ENCODE measurements at regions not wholly inside any gene's neighbourhood (a gene's known extent, or its start where the extent isn't known, plus 50 kb on each side); places are given as distances from the start of the nearest gene placed in this dataset.

DNA sequence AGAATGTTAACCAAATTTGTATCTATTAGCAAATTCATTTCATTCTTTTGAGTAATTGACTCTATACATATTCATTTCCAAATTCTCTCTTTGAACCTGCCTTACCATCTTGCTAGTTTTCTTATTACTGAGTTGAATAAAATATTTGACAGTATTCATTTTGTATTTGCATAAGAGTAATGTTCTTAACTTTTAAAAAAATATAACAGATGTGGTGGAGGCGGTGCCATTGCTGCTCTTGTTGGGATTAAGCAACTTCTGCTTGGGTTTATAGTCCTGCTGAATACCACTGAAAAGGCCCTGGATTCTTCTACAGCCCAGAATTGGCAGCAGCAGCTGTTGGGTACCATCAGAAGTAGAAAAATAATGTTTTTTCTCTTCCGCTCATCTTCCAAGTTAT, 148.9 kb upstream of the PEX5L start:
- no peak for DNase-seq (ENCODE audit: low read depth, low spot score)

DNA sequence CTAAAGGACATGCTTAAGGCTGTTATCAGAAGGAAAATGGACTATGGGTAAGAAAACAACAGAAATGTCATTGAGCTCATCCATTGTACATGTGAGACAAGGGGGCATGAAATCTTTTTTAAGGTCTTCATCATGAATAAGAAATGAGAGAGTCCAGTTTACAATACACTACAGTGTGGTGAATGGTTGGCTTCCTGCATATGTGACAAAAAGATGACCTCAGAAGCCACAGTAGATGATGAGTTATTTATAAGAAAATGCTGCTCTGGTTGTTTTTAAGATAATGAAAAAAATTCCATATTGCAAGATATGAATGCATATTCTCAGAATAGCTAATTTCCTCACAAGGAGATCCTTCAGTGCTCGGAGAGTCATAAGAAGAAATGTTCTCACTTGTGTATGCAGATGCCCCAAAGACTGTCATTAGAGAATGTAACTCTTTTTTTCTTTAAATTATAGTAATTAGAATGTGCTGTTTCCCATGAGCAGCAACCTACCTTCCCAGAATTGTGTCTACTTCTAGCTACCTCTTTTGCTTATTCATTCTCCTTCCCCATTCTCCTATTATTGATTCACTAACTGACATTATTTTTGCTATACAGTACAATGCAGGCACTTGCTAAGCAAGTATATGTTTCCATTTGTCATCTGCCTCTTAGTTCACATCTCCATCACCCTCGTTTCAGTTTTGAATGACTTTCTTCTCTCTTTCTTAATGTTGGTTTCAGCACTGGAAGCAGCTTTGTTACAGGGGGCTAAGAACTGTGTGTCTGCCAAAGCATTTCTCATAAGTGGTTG, 152.0 kb upstream of the PEX5L start:
- DNase-seq (ENCODE audit: low read depth, low spot score) = no peak

DNA sequence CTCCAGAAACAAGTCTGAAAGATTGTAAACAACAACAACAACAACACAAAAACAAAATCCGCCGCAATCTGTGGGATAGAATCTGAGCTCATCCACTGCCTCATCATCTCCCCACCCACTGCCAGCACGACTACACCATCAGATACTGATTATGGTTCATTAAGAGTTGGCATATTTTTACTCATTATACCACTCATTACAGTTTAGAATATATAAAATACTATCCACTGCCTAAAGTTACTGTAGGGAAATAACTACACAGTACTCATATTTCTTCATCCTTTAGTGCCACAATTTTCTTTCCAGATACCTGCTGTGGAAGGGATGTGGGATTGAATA, 152.5 kb upstream of the PEX5L start:
- no peak for DNase-seq (ENCODE audit: low read depth, low spot score)

DNA sequence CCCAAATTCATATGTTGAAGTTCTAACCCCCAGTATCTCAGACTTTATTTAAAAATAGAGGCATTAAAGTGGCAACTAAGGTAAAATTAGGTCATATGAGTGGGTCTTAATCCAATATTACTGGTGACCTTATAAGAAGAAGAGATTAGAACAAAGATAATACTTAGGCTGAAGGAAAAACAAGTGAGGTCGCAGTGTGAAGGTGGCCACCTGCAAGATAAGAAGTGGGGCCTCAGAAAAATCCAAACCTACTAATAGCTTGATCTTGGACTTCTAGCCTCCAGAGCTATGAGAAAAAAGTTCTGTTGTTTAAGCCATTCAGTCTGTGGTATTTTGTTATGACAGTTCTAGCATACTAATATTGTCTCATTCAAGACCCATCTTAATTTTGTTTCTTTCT, 159.9 kb upstream of the PEX5L start:
- DNase-seq (ENCODE audit: low read depth, low spot score) = no peak

DNA sequence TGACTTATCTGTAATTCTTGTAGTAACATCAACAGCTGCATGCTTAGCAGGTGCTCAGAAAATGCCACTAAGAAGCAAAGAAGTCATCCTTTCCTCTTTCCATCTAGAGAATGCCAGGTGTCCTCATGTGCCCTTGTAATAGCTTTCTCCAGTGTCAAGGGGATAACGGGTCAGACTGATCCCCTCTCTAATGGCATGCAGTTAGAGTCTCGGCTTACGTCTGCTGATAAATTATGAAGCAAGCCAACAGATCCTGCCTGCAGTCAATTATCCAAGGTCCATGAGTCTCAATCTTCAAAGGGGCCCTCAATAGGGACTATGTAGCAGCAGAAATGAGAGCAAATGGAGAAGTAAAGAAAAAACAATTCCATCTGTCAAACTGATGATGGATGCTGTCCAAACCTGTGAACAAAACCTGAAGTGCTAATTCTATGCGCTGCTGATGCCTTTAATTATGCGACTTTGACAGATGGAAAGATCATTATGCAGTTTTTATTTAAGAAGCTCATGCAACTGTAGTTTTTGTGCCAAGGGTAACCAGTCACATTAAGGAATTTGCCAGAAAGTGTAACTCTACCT, 162.8 kb upstream of the PEX5L start:
- no peak for DNase-seq (ENCODE audit: low read depth, low spot score)

DNA sequence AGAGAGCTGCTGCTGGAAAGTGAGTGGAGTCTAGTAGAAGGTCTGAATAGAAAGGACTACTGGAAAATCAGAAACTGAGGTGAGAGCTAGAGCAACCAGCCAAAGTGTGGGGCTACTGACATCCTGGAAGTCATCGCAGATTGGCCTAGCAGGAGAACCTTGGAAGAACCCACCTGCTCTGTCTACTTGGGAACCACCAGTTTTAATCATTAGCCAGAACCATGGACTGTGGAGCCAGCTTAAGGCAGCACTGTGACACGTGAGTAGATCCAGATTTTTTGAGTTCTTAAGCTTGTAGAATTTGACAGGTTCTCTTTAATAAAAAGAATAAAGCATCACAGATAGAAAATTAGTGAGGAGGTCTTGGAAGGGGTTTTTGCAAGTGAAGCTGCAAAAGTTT, 179.1 kb upstream of the PEX5L start:
- no peak for DNase-seq (ENCODE audit: low read depth, low spot score)

DNA sequence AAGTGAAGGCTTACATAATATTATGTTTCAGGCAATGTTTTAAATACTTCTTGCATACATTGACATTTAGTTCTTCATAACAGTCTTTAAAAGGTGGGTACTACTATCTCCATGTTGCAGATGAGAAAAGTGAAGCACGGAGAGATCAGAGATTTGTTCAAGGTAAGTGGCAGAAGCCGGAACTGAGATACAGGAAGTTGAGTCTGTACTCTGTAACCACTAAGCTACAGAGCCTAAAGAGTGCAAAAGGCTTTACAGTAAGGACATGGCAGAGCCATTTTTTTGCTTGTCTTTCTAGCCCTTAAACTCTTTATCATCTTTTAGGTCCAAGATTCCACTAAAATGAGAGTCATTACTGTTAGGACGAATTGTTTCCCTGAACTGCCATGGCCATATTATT, 186.5 kb upstream of the PEX5L start:
- no peak for DNase-seq (ENCODE audit: low read depth, low spot score)

DNA sequence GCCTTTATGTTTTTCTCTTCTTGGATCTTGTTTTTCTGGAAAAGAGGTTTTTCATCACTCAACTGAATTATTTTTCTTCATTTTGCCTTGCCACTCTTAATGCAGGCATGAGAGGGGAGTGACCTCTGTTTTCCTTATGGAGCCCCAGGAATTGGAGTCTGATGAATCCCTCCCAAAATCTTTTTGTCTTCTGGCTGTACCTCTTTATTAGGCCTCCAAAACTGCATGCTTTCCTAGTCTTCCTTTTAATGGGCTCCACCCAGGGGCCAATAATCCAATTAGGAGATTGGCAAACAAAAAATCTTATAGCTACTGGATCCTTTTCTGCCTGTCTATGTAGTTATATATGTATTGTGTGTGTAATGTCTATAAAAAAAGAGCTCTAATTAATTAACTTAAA, 192.4 kb upstream of the PEX5L start:
- DNase-seq (ENCODE audit: low read depth, low spot score) = no peak

DNA sequence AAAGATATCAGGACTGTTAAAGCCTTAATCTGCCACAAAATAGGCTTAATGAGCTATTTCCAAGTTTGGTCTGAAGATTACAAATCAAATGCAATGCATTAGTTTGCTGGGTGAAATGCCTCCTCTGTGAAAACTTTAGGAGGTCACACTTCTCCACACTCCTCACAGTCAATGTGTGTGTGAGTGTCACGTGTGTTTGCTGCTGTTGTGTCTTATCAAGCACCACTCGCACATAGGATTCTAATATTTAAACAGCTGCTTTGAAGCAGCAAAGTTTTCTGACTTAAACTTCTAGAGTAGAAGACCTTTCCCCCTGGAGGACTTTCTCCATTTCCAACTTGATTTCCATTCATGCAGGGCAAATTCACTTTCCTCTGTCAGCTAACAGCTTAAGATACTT, 203.2 kb upstream of the PEX5L start:
- no peak for DNase-seq (ENCODE audit: low read depth, low spot score)

DNA sequence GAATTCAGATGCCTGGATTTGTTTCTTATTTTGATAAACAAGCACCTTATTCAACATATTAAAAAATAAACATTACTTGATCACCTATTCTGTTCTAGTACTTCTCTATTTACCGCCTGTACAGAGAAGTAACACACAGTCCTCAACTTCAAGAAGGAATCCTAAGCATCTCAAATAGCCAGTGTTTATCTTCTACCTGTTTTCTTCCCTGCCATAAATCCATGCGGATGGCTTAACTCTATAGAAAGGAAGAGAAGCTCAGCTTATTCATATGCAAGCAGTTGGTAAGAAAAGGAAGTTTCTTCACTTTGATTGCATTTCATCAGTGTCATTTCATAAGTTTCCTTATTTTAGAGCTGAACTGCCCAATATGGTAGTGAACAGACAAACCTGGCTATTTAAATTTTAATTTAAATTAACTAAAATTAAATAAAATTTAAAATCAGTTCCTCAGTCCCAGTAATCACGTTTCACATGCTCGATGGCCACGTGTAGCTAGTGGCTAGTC, 210.0 kb upstream of the PEX5L start:
- DNase-seq (ENCODE audit: low read depth, low spot score) = no peak

DNA sequence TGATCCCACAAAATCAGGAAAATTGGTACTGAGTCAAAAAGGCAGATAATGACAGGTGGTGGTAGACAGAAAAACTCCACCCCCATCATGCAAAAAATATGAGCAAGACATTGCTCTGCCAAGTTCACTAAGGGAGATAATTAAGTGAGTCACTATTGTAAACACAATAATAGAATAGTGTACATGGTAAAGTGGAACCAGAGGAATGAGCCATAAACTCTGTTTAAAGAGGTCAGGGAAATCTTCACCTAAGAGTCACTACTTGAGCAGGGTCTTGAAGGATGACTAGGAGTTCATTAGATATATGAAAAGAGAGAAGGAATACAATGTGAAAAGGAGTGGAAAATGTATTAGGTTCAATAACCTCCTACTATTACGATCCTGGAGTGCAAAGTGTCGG, 213.4 kb upstream of the PEX5L start:
- DNase-seq (ENCODE audit: low read depth, low spot score) = no peak

DNA sequence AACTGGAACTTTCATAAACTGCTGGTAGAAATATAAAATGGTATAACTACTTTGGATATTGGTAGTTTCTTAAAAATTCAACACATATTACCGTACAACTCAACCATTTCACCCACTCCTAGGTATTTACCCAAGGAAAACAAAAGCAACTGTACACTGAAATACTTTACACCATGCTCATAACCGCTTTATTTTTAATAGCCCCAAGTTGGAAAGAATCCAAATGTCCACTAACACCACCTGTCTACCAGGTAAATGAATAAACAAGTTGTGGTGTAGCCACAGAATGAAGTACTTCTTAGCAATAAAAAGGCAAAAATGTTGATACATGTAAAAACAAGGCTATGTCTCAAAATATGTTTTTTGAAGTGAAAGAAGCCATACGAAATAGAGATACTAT, 215.9 kb upstream of the PEX5L start:
- DNase-seq (ENCODE audit: low read depth, low spot score) = no peak

DNA sequence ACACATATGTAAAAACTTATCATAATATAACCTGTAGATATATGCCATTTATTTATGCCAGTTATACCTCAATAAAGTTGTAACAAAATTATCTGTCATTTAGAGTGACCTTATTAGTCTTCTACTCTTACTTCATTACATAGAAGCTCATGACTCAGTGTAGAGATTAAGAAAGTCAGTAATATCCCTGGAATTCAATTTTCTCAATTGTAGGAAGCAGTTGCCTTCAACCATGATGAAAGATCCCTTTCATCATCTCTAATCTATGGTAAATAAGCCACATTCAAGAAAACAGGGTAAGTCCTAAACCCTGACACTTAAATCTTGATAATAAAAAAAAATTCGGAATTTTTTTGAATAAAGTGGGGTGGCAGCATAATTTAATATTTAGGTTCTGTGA, 216.5 kb upstream of the PEX5L start:
- no peak for DNase-seq (ENCODE audit: low read depth, low spot score)

DNA sequence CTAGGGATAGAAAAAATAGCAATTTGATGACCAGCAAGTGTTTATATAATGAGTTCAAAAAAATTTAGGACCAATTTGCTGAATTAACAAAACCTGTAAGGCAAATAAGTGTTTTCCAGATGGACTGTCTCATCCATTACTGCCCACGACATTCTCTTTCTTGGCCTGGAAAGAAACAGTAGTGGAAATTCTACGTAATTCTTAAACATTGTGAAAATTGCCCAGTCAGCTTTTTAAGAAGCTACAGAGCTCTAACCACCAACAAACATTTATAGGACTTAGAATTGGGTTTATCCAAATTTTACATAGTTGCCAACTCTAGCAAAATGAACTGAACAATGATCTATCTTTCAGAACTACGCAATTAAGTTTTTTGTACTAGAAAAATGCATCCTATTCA, 227.7 kb upstream of the PEX5L start:
- no peak for DNase-seq (ENCODE audit: low read depth, low spot score)

DNA sequence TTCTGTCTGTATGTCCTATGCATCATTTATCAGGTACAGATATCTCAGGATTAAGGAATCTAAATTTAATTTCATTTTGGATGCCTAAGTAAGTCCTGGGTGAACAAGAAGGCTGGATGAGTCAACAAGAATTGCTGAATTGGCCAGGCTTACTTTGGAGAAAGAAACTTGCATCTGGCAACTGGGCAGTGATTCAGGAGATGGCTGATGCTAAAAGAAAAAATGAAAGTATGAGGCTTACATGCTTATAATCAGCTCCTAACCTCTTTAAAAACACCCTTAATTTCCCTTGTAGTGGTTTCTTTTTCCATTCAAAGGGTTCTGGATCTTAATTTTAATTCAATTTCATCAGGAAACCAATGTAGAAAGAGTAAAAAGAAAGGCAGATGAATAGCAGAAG, 228.8 kb upstream of the PEX5L start:
- DNase-seq (ENCODE audit: low read depth, low spot score) = no peak

DNA sequence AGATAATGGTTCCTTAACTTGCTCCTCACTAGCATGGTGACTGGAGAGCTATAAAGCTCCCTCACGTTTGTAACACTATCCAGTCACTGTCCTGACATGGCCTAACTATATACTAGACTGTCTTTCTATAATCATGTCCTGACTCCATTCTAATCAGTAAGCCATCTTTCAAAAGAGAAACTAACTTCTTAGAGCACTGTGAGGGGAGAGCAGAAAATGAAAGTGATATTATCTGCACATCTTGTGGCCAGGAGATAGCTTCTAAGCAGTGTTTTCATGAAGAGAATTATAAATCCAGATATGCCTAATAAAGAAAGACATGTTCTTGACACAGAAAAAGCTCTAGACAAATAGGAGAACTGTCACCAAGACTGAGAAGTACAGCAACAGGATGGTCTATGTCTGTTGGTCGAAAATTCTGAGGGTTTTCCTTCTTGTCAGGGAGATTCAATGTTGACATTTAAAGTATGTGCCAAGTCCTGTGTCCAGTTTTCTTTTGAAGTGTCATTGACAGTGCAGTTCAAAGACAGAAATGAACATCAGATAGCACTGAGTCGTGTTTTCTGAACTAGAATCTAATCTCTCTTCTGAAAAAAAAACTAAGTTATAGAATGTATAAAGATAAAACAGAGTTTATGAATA, 230.6 kb upstream of the PEX5L start:
- no peak for DNase-seq (ENCODE audit: low read depth, low spot score)

DNA sequence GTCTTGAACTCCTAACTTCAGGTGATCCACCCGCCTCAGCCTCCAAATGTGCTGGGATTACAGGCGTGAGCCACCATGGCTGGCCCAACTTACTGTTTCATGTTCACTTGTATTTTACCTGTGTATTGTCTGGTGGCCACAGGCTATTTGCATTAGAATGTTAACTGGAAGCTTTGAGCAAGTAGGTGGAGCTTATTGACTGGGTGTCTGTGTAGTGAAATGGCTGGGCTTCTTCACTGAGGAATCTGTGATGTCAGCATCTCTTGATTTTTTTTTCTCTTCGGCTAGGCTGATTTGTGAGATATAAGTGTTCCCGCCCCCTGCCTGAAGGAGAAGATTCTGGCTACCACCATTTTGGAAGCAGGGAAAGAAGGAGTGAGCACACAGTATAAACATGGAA, 237.8 kb upstream of the PEX5L start:
- peak; percentile 49 for DNase-seq (ENCODE audit: low read depth, low spot score)

DNA sequence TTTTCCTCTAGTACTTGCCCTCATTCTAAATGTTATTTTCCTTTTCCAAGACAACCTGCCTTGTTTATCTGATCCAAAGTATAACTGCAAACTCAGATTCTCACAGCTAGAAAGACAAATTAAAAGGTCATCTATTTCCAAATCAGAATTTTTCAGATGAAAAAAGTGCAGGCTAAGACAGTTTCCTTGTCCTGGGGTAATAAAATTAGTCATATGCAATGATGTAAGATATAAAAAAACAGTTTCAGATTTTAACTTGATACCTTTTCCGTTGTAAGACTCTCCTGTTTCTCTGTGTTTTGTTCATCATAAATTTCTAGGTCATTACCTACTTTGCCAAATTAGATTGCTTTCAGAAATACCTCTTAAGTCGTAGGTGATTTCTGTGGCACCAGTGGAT, 238.4 kb upstream of the PEX5L start:
- DNase-seq (ENCODE audit: low read depth, low spot score) = no peak

DNA sequence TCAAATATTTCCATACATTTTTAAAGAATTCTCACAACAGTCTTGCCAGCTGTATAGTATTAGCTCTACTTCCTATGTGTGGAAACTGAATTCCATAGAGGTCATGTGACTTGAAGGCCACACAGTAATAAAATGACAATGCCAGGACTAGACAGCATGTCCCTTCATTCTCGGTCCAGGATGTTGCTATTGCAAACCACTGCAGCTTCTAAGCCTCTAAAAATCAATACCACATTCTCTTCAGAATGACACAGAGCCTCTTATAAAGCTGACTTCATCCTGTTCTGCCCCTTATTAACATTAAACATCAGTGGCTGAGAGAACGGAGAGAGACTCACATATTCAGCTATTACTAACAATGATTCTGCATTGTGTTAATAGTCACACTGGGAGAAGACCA, 240.3 kb upstream of the PEX5L start:
- no peak for DNase-seq (ENCODE audit: low read depth, low spot score)

DNA sequence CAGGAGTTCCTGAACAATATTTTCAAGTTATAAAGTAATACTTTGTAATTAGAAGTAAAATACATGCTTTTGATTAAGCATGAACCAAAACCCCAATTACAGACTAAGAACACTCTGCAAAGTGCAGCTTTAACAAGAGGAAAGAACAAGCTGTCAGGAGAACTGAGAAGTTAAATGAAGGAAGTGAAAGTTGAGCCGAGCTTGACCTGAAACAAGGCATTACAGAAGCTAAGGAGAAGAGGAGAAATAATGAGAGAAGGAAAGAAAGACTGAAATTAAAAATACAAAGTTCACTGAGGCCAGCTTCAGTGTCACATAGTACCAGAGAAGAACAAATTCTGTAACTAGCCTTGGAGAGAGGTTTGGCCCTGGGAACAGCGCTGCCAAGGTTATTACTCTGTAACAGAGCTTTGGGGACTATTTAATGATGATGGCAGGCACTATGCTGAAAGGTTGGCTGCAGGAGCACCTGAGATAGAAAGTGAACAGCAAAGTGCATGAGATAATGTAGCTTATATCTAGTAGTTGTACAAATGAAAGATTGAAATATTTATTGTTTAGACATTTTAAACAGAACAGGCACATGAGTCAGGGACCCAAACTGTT, 241.9 kb upstream of the PEX5L start:
- no peak for DNase-seq (ENCODE audit: low read depth, low spot score)

DNA sequence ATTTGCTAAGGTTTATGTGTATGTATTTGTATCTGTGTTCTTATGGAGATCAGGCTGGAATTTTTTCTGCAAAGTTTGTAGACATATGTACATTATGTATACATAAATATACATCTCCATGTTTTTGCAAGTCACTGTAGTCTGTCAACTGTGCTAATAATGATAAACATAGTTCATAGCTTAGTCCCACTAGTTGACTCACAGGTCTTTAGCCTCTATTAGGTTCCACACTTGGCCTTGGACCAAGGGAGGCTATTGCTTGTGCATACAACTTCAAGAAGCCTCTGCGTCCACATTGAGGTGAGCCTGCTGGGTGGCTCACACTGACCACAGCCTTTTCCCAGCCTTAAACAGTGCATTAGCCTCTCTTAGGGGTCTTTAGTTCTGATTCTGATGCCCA, 243.8 kb upstream of the PEX5L start:
- DNase-seq (ENCODE audit: low read depth, low spot score) = no peak

DNA sequence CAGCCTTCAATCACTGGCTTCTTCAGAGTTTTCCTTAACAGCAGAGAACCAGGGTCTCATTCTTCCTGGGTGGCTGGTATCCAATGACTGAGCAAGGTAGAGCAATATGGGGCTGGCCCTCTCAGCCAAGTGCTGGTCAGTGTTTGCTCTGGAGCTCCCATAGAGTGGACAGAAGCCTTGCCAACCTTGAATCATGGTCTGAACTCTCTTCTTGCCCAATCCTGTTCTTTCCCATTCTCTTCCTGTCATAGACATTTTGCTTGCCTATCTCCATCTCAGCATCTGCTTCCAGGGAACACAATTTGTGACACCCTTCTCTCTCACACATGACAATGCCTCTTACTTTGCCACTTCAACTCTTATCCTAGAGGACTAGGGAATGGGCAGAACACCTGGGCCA, 245.6 kb upstream of the PEX5L start:
- no peak for DNase-seq (ENCODE audit: low read depth, low spot score)

DNA sequence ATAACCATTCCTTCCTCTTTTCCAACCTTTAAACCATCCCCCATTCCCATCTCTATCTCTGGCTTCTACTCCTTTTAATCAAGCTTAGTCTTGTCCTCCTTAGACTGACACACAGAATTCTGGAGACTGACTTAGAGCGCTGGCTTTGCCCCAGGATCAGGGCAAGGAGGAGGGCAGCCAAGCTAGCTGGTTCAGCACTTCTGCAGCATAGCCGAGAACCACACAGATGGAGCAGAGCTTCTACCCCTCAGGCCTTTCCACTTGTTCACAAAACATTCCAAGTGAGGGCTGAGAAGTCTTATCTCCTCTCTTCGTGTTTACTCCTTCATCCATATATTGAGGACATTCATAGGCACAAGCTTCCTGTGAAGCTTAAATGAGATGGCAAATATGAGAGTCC, 246.5 kb upstream of the PEX5L start:
- DNase-seq (ENCODE audit: low read depth, low spot score) = peak; percentile 17
